HEK293 (cell line): ENCODE measurements at regions not wholly inside any gene's neighbourhood (a gene's known extent, or its start where the extent isn't known, plus 50 kb on each side); places are given as distances from the start of the nearest gene placed in this dataset.

Source experiments
- CTCF ChIP-seq: fragments of 450-650 bp; formaldehyde crosslinking; IDR thresholded peaks from 2 replicates; pipeline ENCODE4 v1.5.1; 2016; ENCODE audit warnings: missing biosample characterization, missing genetic modification characterization
- GLI2 ChIP-seq: fragments of 450-650 bp; formaldehyde crosslinking; IDR thresholded peaks from 2 replicates; pipeline ENCODE4; 2017; ENCODE audit warnings: missing biosample characterization, missing genetic modification characterization, low read depth, borderline replicate concordance
- OSR2 ChIP-seq: fragments of 450-650 bp; formaldehyde crosslinking; IDR thresholded peaks from 2 replicates; pipeline ENCODE4 v1.5.1; 2016; ENCODE audit warnings: missing biosample characterization, missing genetic modification characterization
- ZNF121 ChIP-seq: fragments of 450-650 bp; formaldehyde crosslinking; IDR thresholded peaks from 2 replicates; pipeline ENCODE4 v1.5.1; 2016; ENCODE audit warnings: missing biosample characterization, missing genetic modification characterization
- ZNF138 ChIP-seq: fragments of 450-650 bp; formaldehyde crosslinking; IDR thresholded peaks from 2 replicates; pipeline ENCODE4 v1.5.1; 2016; ENCODE audit warnings: missing biosample characterization, missing genetic modification characterization, borderline replicate concordance
- ZNF174 ChIP-seq: fragments of 450-650 bp; formaldehyde crosslinking; IDR thresholded peaks from 2 replicates; pipeline ENCODE4 v1.5.0; 2017; ENCODE audit warnings: missing biosample characterization, mild to moderate bottlenecking, missing genetic modification characterization
- ZNF394 ChIP-seq: fragments of 450-650 bp; formaldehyde crosslinking; IDR thresholded peaks from 2 replicates; pipeline ENCODE4 v1.5.1; 2016; ENCODE audit warnings: missing biosample characterization, missing genetic modification characterization, mild to moderate bottlenecking, moderate library complexity, borderline replicate concordance
- ZNF398 ChIP-seq: fragments of 450-650 bp; formaldehyde crosslinking; IDR thresholded peaks from 2 replicates; pipeline ENCODE4 v1.5.1; 2017; ENCODE audit warnings: missing biosample characterization, missing genetic modification characterization
- ZNF416 ChIP-seq: fragments of 450-650 bp; formaldehyde crosslinking; IDR thresholded peaks from 2 replicates; pipeline ENCODE4 v1.5.1; 2016; ENCODE audit warnings: missing biosample characterization, missing genetic modification characterization
- ZNF423 ChIP-seq: fragments of 450-650 bp; formaldehyde crosslinking; IDR thresholded peaks from 2 replicates; pipeline ENCODE4 v1.5.1; 2016; ENCODE audit warnings: missing biosample characterization, missing genetic modification characterization
- ZNF548 ChIP-seq: fragments of 450-650 bp; formaldehyde crosslinking; IDR thresholded peaks from 2 replicates; pipeline ENCODE4 v1.5.1; 2016; ENCODE audit warnings: missing biosample characterization, missing genetic modification characterization

- TF ChIP-seq GLI2 (tag by site-specific recombination) (no peak), CTCF (tag by site-specific recombination) (no peak), ZNF394 (tag by site-specific recombination) (no peak), ZNF138 (no peak), ZNF174 (tag by site-specific recombination) (no peak), ZNF416 (no peak), ZNF423 (tag by site-specific recombination) (no peak), ZNF121 (tag by site-specific recombination) (no peak), ZNF398 (tag by site-specific recombination) (no peak), OSR2 (tag by site-specific recombination) (no peak), ZNF548 (tag by site-specific recombination) (no peak)
Measured at GRCh38 chr5:54924487-54924886, 60.9 kb downstream of the ESM1 start.
